Germinal center (tissue), 1 donor: ENCODE measurements at regions not wholly inside any gene's neighbourhood (a gene's known extent, or its start where the extent isn't known, plus 50 kb on each side); places are given as distances from the start of the nearest gene placed in this dataset.
"Not testable (repeated sequence)": the region's sequence is repeated elsewhere in the genome, so short reads cannot be mapped to it uniquely, and the experiment has no call there.

Experiments used
- DNase-seq: peaks from one replicate; pipeline ENCODE4 v3.0.0; 2012; ENCODE audit warnings: mixed read lengths, low spot score

DNA sequence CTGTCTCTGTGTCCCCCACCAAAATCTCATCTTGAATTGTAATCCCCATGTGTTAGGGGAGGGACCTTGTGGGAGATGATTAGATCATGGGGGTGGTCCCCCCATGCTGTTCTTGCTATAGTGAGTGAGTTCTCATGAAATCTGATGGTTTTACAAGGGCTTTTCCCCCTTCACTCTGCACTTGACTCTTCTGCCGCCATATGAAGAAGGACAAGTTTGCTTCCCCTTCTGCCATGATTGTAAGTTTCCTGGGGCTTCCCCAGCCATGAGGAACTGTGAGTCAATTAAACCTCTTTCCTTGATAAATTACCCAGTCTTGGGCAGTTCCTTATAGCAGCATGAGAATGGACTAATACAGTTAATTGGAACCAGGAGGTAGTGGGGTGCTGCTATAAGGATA lies 137.1 kb upstream of the RAB4A start:
- DNase-seq = no peak

DNA sequence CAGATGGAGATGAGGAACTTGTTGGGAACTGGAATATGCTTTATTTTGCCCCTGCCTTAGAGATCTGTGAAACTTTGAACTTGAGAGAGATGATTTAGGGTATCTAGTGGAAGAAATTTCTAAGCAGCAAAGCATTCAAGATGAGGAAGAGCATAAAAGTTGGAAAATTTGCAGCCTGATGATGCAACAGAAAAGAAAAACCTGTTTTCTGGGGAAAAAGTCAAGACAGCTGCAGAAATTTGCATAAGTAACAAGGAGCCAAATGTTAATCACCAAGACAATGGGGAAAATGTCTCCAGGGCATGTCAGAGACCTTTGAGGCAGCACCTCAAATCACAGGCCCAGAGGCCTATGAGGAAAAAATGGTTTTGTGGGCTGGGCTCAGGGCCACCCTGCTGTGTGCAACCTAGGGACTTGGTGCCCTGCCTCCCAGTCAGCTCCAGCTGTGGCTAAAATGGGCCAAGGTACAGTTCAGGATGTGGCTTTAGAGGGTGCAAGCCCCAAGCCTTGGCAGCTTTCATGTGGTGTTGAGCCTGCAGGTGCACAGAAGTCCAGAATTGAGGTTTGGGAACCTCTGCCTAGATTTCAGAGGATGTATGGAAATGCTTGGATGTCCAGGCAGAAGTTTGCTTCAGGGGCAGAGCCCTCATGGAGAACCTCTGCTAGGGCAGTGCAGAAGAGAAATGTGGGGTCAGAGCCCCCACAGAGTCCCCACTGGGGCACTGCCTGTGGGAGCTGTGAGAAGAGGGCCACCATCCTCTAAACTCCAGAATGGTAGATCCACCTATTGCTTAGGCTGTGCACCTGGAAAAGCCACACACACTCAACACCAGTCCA lies 136.3 kb upstream of the RAB4A start:
- DNase-seq = not testable (repeated sequence)

GRCh38 chr1:229135773-229136172 lies 135.1 kb upstream of the RAB4A start:
- no peak for DNase-seq

DNA sequence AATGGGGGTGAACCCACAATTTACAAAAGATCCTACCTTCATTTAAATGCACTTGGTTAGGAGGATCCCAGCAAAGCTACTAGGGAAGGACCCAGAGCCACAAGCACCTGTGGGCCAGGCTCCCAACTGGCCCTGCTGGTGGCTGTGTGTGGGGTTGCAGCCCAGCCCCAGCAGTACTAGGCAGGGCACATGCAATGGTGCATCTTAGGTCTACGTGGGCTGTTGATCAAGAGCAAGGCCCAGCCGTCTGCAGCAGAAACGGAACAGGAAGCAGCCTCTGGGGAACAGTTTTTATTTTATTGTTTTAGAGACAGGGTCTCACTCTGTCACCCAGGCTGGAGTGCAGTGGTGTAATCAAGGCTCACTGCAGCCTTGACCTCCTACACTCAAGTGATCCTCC lies 134.1 kb upstream of the RAB4A start:
- DNase-seq = peak; percentile 42

GRCh38 chr1:229137271-229137670 lies 133.6 kb upstream of the RAB4A start:
- DNase-seq = no peak

DNA sequence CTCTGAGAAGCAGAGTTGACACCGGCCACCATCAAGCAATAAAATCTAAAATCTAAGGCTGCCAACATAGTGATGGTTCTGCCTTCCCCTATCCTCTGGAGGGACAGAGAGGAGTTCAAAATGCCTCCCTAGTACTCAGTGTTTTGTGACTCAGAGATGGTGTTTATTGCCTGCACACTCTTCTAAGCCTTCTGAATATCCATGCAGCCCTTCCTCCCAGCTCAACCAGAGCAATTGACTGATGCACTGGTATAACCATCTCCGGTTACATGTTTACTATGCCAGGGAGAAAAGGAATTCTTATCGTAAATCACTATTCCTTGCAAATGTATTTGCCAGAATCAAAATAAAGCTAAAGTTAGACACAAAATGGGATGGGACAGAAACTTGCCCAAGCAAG lies 132.9 kb upstream of the RAB4A start:
- DNase-seq = no peak

DNA sequence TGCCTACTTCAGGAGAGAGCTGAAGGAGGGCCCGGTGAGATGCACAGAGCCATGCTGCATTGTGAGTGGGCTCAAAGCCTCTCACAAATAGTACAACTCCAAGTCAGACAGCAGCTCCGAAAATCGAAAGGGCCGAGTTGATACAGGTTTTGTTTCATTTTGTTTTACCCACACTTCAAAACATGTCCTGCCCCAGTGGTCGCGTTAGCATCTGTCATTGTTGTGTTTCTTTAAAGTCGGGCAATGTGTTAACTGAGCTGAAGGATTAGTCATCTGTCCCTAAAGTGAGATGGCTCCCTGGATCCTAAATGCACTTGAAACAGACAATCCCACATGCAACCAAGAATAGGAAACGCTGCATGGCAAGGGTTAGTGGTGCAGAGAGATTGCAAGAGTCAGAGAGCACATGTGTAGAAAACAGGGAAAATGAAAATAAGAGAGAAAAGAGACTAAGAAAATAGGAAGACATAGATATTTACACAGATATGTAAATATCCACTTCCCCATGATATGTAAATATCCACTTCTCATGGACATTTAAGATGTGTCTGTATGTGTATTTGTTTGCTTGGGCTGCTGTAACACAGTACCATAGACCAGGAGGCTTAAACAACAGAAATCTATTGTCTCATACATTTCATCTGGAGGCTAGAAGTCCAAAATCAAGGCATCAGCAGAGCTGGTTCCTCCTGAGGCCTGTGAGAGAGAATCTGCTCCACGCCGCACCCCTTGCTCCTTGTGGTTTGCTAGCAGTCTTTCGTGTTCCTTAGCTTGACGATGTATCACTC lies 131.4 kb upstream of the RAB4A start:
- no peak for DNase-seq

DNA sequence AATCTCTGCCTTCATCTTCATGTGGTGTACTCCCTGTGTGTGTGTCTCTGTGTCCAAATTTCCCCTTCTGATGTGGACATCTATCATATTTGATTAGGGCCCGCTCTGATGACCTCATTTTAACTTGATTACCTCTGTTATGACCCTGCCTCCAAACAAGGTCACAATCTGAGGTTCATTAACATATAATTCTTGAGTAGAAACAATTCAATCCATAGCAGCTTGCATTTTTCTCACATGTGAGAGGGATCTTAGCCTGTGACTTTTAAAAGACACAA lies 130.9 kb upstream of the RAB4A start:
- no peak for DNase-seq

DNA sequence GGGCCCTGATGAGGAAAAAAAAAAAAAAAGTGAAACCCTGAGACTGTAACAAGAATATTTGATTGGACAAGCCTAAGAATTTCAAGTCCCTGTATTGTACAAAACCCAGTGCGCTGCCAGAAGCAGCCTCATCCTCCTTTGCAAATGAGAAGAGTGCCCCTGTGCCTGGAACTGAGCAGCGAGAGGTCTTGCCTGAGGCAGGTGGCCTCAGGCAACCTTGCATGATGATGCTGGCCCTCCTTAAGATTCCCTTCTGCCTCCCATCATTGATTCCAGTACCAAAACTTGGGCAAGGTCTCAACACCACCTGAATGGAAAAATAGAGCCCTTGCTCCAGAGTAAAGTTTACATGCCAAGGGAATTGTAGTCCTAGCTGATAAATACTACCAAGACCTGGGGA lies 129.6 kb upstream of the RAB4A start:
- no peak for DNase-seq

DNA sequence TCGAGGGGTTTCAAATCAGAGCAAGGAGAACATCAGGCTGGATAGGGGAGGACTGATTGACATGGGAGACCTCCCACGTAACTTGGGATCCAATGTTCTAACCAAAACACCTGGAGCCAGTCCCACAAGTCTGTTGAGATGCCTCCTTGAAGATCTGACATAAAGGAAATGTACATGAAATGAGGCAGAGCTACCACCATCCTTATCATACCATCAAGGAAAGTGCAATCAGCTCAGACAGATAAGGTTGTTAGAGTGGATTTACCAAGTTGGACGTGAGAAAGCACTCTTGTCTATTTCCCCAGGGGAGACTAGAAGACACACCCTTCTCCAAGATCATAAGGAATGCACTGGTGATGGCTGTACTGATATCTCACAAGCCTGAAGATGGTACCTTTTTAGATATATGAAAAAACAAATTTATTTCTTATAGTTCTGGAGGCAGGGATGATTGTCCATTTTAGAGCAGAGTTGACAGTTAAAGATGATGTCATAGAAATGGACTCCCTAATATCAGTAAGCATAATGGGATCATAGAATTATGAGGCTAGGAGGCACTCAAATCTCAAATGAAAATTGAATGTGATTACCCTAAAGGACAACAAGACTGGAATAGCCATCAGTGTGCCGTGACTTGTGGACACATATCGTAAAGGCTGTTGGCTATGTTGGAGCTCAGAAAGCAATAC lies 129.1 kb upstream of the RAB4A start:
- no peak for DNase-seq

- no peak for DNase-seq
Observed at GRCh38 chr1:229142471-229142870, 128.4 kb upstream of the RAB4A start.

- no peak for DNase-seq
Observed at GRCh38 chr1:229146647-229147046, 124.3 kb upstream of the RAB4A start.

GRCh38 chr1:229147072-229147471 lies 123.8 kb upstream of the RAB4A start:
- no peak for DNase-seq

DNA sequence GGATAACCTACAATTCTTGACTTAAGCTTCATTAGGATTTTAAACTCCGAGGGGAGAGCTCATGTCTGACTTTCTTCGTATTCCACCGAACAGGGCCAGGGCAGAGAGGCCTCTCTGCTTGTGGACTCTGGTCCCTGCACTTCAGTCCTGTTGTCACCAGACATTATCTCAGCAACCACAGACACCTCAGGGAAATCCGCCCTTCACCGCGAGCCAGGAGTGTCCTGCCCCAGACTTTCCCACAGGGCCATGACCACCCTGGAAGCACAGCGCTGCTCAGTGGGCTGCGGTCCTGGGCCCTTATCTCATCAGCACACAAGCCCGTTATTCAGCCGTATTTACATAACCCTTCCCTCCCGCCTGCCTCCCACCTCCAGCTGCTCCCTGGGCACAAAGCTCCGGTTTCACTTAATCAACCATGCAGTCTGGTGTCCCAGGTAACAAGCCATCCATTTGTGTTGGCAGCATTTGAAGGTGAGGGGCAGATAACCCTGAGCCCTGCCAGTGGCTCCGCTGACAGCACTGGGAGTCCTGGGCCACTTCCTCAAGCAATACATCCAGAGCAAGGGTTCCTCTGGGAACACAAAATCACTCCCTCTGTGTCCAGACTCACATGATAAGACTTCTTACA lies 122.8 kb upstream of the RAB4A start:
- no peak for DNase-seq

GRCh38 chr1:229148743-229149142 lies 122.2 kb upstream of the RAB4A start:
- no peak for DNase-seq

GRCh38 chr1:229149435-229149834 lies 121.5 kb upstream of the RAB4A start:
- no peak for DNase-seq

- no peak for DNase-seq
Observed at GRCh38 chr1:229150518-229150917, 120.4 kb upstream of the RAB4A start.

- not testable (repeated sequence) for DNase-seq
Observed at GRCh38 chr1:229151412-229151811, 119.5 kb upstream of the RAB4A start.

DNA sequence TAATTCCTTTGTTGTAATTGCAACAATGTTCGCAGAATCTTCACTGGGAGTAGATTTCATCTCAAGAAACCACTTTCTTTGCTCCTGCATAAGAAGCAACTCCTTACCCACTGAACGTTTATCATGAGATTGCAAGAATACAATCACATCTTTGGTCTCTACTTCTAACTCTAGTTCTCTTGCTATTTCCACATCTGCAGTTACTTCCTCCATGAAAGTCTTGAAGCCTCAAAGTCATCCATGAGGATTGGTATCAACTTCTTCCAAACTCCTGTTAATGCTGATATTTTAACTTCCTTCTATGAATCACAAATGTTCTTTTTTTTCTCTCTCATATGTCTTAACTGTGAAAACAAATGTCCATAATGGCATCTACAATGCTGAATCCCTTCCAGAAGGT lies 118.6 kb upstream of the RAB4A start:
- DNase-seq = no peak

DNA sequence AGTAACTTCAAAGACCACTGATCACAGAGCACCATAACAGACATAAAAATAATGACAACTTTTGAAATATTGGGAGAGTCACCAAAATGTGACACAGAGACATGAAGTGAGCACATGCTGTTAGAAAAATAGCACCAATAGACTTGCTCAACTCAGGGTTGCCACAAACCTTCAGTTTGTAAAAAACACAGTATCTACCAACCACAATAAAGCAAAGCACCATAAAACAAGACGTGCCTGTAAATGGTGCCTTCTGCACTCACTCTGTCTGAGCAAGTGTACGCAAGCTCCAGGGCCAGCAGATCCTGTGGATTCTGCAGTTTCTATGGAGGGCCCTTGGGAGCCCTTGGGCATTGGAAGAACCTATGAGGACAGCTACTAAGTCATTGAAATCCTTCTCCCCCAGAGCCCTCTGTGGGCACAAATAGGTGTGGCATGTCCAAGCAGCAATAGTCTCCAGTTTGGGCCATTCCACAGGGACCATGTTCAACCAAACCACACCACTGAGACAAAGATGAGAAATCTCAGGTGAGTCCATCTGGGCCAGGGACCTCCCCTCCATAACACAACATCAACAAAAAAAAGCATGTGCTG lies 116.9 kb upstream of the RAB4A start:
- DNase-seq = no peak

GRCh38 chr1:229154811-229155210 lies 116.1 kb upstream of the RAB4A start:
- DNase-seq = no peak

GRCh38 chr1:229155472-229155871 lies 115.4 kb upstream of the RAB4A start:
- peak; percentile 55 for DNase-seq
